ENCODE measurements at regions not wholly inside any gene's neighbourhood (a gene's known extent, or its start where the extent isn't known, plus 50 kb on each side); places are given as distances from the start of the nearest gene placed in this dataset.
A peak's percentile ranks its signal among the peaks of the same experiment; 100 is the strongest.
"Not testable (repeated sequence)": the region's sequence is repeated elsewhere in the genome, so short reads cannot be mapped to it uniquely, and the experiment has no call there.

- DNase-seq, result peak; percentile 18
Observed at GRCh38 chr2:207216457-207216856, 50.7 kb upstream of the KLF7 start.

- no peak for DNase-seq
Observed at GRCh38 chr2:207217442-207217841, 51.7 kb upstream of the KLF7 start.

GRCh38 chr2:207219081-207219630, 53.4 kb upstream of the KLF7 start:
- DNase-seq, result peak; percentile 25

- peak; percentile 2 for DNase-seq
Observed at GRCh38 chr2:207219676-207220501, 54.1 kb upstream of the KLF7 start.

GRCh38 chr2:207221731-207222130, 56.0 kb upstream of the KLF7 start:
- no peak for DNase-seq

GRCh38 chr2:207223051-207223450, 57.3 kb upstream of the KLF7 start:
- no peak for DNase-seq

- no peak for DNase-seq
Observed at GRCh38 chr2:207224381-207224780, 58.6 kb upstream of the KLF7 start.

GRCh38 chr2:207224791-207225482, 59.2 kb upstream of the KLF7 start:
- no peak for DNase-seq

- no peak for DNase-seq
Observed at GRCh38 chr2:207225773-207226172, 60.0 kb upstream of the KLF7 start.

- no peak for DNase-seq
Observed at GRCh38 chr2:207226243-207226642, 60.5 kb upstream of the KLF7 start.

- no peak for DNase-seq
Observed at GRCh38 chr2:207226671-207227061, 60.9 kb upstream of the KLF7 start.

- no peak for DNase-seq
Observed at GRCh38 chr2:207227062-207227748, 61.5 kb upstream of the KLF7 start.

- DNase-seq, result no peak
Observed at GRCh38 chr2:207227749-207228145, 62.0 kb upstream of the KLF7 start.

- DNase-seq, result no peak
Observed at GRCh38 chr2:207228402-207228801, 62.7 kb upstream of the KLF7 start.

GRCh38 chr2:207229161-207229560, 63.4 kb upstream of the KLF7 start:
- no peak for DNase-seq

- no peak for DNase-seq
Observed at GRCh38 chr2:207230261-207231105, 64.7 kb upstream of the KLF7 start.

GRCh38 chr2:207231106-207231865, 65.5 kb upstream of the KLF7 start:
- DNase-seq, result no peak

GRCh38 chr2:207231967-207232366, 66.2 kb upstream of the KLF7 start:
- DNase-seq, result no peak

- not testable (repeated sequence) for DNase-seq
Observed at GRCh38 chr2:207233141-207233540, 67.4 kb upstream of the KLF7 start.

- no peak for DNase-seq
Observed at GRCh38 chr2:207233731-207234130, 68.0 kb upstream of the KLF7 start.

GRCh38 chr2:207235621-207236020, 69.9 kb upstream of the KLF7 start:
- DNase-seq, result no peak
